GM19043 (cell line): ENCODE measurements at regions not wholly inside any gene's neighbourhood (a gene's known extent, or its start where the extent isn't known, plus 50 kb on each side); places are given as distances from the start of the nearest gene placed in this dataset.
A peak's percentile ranks its signal among the peaks of the same experiment; 100 is the strongest.

ENCODE experiments used
- ATAC-seq: cut with Tn5 transposase; IDR thresholded peaks from one replicate; pipeline ENCODE4 v1.9.1; 2021; ENCODE audit warnings: low read depth; ENCODE audit not compliant: unreplicated experiment

DNA sequence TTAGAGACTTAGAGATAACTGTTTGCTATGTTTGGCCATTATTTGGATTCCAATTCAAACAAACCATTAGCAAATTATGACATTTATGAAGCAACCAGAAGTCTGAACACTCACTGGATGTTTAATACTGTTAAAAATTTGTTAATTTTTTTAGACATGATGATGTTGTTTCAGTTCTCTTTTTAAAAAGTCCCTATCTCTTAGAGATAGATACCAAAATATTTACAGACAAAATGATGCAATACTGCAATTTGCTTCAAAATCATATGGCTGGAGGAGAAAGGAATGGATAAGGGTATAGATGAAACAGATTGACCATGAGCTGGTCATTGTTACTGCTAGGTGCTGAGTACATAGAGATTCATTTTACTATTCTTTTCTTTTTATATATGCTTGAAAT lies 534.6 kb downstream of the BCOR start:
- no peak for ATAC-seq

DNA sequence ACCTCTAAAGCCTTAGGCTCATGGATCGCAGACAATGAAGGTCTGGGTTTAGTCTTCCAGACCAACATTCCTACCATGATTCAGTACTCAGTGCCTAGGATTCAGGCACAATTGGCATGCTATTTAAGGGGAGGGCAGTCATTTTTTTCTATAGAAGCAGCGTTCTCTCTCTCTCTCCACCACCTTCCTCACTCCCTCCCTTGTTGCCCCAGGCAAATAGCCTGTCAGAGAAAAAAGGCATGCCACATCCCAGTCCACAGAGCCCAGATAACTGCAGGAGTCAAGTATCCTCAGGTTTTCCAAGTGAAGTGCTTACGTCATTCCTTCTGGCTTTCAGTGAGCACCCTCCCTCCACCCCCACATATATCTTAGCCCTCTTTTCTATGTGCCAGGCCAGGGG lies 533.0 kb downstream of the BCOR start:
- ATAC-seq, result no peak

DNA sequence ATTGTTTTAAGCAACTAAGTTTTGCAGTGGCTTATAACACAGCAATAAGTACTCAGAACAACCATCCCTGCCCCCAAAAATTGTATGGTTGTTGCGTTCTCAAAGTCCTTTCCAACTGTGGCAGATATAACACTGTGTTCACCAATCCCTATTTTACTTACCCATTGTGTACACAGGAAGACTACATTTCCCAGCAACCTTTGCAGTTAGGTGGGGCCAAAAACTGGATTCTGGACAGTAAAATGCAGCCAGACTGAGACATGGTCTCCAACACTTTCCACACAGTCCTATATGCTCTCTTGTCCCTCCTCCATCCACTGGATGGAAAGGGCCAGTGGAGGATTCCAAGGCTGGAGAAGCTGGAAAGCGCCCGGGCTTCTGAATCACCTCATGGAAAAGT lies 523.6 kb downstream of the BCOR start:
- no peak for ATAC-seq

DNA sequence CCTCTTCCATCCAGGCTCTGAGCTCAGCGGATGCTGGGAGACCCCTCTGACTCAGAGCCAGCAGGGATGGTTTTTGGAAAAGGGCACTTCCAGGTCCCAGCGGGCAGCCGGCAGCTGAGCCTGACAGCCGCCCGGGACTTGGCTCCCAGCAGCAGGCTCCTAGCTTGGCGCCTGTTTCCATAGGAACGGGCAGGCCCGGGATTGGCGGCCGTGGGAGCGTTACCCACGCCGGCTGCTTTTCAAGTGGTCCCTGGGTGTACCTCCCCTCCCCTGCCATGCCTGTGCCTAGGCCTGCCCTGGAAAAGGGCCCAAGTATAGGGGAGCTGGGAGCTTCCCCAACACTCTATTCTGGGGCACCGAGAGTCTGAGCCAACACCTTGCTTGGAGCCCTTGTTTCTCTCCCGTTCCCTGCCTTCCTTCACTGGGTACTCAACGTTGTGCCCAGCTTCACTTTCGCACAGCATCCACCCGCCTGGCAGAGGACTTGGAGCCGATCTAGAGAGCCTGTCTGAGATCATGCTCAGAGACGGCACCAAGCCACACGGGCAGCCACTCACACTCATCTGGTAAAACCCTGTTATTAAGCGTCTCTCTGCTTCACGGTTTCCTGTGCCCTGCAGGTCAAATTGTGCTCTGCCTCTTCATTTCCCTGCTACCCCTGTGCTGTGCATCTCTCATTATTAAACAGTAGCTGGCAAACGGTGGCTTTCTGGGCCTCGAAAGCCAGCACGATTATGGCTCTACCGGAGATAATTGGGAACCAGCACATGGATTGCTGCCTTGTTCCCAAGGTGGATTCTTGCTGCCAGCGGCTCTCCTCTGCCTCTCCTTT lies 521.5 kb downstream of the BCOR start:
- no peak for ATAC-seq

DNA sequence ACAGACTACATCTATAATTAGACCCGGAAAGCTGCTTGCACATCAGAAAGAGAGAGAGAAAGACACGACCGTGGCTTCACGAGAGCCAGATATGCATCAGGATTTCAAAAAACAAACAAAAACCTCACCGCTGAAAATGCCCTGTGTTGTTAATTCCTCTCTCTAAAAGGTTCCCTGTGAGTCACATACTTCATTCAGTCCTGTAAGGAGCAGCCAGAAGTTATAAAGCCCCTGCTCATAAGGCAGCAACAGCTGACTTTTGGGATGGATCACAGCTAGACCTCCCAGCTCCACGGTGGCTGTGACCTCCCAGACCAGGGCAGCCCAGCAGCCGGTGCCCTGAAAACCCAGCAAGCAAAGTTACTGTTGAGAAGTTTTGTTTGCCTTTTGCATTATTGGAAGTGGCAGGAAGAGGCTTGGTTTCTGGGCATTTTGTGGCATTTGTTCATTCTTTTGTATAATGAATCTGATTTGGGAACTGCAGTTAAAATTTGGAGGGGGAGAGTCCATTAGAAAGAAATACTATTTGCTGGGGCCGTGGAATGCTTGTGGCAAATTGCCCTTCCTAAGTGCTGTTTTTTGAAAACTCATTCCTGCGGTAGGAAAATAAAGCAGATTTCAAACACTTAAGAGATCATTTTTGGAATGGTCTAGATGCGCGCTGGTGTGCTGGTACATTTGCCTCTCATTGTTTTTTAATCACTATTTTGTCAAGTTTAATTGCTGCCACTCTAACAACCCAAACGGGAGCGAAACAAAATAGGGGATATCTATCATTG lies 520.4 kb downstream of the BCOR start:
- no peak for ATAC-seq

DNA sequence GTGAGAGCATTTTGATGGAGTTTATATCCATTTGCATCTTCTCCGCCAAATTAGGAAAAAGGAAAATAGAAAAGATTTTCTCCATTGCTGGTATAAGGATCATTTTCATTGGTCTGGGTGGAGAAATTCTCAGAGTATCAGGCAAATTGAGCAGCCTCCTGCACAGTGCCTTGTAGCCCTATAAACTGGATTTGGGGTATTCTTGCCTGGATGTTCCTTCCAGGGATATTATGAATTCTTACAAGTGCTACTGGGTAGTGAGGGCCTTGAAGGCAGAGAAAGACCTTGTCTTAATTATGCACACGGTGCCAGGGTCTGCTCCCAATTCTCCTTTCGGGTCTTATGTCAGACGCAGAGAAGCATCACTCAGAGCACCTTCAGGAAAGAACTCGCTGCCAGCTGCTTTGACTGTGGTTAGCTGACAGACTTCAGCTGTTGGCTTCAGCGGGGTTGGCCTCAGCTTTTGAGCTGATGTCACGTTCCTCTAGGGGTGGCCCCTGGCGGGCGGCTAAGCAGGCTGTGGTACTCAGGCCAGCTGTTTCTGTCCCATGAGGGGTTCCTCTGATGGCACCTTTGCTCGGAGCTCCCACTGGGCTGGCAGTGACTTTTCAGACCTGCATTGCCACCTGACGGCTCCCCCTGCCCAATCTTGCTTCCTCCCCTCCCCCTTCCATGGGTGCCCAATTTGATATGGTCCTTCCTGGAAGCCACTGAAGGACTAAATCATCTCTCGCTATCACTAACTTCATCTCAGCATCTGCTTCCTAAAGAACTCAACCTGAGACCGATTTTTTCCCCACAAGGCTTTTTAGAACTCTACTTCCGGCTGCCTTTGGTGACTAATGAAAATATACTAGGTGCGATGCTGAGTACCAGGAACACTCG lies 519.5 kb downstream of the BCOR start:
- ATAC-seq, result peak; percentile 97

DNA sequence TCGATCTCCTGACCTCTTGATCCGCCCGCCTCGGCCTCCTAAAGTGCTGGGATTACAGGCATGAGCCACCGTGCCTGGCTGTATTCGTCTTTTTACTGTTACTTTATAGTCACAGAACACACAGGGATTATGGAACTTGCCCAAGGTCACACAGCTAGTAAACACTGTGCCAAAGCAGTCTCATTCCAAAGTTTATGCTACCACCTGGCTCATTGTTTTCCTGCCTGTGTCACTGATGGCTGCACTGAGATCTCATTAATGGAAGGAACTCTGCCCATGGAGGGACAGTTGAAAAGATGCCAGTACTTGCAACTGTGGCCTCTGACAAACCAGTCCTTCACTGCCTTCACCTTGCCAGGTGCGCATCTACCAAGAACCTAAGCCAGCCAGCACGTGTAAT lies 517.7 kb downstream of the BCOR start:
- ATAC-seq, result no peak

DNA sequence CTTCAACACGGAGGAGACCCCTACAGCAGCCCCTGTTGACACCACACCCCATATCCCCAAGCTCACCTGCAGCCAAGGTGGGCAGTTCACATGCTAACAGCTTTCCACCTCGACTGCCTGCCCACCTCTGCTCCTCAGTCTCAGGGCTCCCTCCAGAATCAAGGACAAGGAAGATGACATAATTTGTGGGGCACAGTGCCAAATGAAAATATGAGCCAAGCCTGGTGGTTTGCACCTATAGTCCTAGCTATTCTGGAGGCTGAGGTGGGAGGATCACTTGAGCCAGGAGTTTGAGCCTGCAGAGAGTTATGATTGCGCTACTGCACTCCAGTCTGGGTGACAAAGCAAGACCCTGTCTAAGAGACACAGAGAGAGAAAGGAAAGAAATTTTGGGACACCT lies 516.3 kb downstream of the BCOR start:
- ATAC-seq, result no peak

DNA sequence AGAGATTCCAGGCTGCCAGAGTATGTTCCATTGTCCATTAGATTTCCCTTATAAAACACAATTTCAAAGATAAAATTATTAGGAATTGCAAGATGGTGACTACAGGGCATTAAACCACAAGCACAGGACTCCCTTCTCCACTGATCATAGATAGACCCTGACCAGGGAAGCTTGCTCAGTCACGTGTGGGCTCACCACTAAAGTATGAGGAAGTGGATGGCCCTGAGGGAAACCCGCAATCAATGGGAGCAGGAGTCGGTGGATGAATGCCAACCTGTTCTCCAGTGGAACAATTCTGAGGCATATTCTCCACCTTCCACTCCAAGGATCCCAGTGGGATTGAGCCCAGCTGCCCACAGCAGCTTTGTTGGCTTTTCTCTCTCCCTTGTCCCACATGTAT lies 515.7 kb downstream of the BCOR start:
- no peak for ATAC-seq

DNA sequence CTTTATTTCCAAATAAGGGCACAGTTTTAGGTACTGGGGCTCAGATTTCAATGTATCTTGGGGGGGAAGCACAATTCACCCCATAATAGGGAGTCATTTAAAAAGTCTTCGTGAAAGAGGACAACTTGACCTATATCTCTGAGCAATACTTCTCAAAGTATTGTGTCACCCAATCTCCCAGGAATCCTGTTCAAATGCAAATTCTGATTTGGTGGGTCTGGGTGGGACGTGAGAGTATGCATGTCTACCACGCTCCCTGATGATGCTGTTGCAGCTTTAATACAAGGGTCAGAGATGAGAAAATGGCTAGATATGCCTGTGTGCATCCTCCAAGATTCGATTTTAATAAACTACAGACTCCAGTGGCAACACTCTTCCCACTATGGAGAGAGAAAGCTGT lies 514.8 kb downstream of the BCOR start:
- no peak for ATAC-seq

DNA sequence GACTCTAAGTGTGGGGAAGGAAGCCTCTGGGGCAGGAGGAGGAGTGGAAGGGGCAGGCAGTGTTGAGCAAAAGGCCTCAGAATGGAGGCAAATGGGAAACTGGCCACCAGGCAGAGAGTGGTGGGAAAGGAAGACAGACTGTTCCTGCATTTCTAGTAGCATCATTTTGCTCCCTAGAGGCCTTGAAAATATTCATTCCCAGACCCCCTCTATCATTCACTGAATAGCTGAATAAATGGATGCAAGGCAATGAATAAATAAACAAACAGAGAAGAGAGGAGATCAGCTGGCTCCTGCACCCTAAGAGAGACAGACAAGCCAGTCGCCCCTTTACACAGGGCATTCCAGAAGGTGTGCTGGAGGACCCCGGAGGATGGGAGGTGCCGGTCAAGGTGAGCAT lies 511.9 kb downstream of the BCOR start:
- ATAC-seq, result no peak

DNA sequence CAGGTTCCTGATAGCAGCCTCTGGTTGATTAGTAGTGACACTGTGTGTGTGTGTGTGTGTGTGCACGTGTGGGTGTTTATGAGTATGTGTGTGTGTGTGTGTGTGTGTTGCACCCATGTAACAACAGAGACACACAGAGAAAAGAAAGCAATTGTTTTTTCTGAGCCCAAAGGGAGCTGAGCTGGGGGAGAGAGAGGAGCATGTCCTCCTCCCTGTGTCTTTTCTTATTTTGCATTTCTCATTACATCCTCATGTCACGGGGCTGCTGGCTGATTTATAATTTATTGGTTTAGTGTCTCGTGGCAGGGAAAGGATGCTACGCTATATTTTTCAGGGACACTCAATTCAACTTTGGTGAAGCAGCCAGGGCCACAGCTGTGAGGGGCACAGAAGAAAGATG lies 511.4 kb downstream of the BCOR start:
- no peak for ATAC-seq

DNA sequence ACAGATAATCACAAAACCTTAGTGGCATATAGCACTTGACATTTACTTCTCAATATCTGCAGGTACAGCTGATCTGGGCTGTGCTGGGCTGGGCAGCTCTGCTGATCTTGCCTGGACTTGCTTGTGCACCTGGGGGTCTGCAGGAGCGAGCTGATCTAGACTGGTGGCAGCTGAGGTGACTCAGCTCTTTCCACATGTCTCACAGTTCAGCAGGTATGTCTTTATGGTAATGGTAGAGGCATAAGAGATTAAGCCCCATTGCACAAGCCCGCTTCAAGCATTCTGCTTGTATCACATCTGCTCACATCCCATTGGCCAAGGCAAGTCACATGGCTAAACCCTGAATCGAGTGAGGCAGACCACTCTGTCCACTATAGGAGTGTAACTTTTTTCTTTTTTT lies 506.7 kb downstream of the BCOR start:
- ATAC-seq, result no peak

DNA sequence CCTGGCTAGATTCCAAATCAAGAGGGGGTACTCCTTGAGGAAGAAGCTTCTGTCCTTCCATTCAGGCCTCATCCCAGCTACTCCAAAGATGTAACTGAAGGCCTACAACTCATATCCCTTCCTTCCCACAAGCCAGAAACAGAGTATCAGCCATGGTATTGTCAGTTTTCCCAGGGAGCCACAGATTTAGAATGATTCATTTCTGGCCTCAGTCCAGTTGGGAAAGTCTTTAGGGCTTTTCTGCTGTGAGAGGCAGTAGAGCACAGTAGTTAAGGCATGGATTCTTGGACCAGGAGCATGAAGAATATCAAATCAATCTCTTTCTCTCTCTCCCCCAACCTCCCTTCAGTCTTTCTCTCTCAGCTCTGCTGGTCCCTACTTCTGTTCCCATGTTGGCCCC lies 505.0 kb downstream of the BCOR start:
- no peak for ATAC-seq

DNA sequence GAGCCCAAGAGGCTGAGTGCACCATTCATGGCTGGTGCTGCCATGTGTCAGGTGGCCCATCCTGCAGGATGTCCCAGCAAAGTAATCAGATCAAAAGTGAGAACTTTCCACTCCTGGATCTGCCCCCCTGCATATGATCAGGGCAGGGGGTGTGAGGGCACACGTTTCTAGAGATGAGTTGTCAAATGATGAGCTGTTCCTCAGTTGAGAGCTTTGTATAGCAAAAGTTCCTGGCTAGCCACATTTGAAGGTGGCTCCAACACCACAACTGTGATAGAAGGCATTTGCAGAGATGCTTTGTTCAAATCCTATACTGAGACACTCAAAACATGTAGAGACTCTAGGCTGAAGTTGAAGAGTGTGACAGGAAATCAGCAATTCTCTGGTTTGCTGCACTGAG lies 501.8 kb downstream of the BCOR start:
- no peak for ATAC-seq

DNA sequence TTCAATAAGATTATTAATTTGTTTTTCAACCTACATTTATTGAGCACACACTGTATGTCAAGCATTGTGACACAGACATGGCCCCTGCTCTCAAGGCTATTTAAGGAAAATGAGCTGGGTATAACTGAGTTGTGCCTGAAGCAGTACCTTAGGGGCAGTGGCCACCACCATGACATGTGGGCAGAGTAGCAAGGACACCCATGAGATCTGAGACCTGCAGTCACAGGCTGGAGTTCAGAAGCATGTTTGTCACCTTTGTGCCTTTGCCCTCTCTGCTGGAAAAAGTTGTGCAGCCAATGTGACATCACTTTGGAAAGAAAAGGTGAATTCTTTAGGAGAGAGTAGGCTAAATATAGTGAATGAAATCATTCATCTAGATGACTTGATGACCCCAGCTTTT lies 501.3 kb downstream of the BCOR start:
- no peak for ATAC-seq

DNA sequence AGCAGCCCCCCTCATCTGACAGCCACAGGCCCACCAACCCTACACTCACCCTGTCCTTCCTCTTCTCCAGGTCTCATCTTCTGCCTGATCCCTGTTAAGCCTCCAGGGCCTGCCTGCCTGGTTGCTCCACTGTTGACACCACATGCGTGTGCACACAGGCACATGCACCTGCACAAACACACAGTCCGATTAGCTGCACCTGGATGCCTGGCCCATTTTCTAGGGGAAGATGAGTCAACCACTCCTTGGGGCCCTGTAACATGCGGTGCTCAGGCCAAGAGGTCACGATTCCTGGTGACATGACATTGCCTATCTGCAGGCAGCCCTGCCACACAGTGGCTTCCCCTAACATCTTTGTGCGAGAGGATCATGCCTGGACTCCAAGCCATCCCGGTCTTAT lies 498.4 kb downstream of the BCOR start:
- no peak for ATAC-seq

DNA sequence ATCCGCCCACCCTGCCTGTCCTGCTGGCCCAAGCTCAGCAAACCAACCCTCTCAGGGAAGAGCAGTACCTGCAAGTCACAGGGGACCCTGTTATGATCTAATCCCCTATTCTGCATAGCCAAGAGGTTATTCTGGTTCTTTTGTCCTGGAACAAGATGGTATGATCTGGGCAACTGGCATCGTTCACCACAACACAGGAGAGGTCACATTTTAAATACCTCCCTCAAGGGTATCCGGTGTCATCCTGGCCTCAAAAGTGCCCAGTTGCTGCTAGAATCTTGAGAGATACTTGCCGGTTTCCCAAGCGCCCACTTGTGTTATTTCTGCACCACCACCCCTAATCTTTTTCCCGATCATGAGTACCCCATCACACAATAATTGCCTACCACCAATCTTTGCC lies 497.5 kb downstream of the BCOR start:
- no peak for ATAC-seq

DNA sequence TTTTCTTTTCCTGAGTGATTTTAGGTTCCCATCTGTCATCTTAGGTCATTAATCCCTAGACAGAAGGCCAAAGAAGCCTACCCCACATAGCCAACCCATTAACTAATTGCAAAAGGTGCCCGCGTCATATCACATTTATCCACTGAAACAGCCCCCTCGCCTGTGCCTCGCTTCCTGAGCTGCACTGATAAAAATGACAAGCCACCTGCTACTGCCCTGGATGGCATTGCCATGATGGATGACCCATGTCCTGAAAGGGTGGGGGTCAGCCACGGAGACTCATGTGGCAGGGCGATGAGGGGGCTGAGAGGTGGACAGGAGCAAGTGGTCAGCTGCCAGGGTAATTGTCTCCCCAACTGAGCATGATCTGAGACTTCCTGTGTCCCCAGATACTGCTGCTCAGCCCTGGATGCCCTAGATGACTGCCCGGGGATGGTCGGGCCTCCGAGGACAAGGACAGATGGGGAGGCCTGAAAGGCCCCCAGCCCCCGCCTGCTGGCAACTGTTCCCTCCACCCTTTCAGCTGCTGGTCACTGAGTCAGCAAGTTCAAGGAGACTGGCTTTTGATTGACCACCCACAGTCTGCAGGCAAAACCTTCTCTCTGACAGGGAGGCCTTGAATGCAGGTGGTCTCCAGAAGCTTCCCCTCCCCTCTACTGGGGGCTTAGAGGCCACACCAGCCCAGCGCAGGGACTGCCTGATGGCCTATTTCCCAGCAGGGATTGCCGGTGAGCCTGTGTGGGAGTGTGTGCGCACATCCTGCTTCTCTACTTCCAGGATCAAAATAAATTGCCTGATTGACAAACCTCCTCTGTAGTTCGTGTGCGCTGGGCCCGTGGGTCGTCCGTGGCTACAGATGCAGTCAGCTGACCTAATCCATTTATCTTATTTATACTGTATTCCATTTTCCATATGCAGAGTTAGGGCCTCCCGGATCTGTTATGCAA lies 496.3 kb downstream of the BCOR start:
- ATAC-seq, result no peak

DNA sequence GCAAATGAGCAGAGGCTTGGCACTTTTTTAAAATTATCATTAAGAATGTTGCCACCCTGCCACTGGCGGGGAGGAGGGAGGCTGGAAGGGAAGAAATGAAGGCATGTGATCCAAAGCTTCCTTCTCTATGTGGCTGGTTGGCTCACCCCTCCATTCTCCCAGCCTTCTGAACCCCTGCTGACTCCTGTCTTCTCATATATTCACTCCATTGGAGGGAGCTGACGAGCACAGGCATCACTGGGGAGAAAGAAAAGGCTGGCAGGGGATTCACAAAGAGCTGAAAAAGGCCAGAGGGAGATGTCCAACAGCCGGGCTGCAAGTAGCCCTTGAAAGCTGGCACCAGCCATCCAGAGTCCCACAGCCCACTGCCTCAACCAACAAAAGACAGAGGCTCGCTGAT lies 495.6 kb downstream of the BCOR start:
- ATAC-seq, result no peak
